Tibial nerve (tissue), 4 donors: ENCODE measurements at regions not wholly inside any gene's neighbourhood (a gene's known extent, or its start where the extent isn't known, plus 50 kb on each side); places are given as distances from the start of the nearest gene placed in this dataset.

Experiments used
- EP300 ChIP-seq, 2 donors: sonication (generic); formaldehyde crosslinking; IDR thresholded peaks; one replicate each; pipeline ENCODE4 v1.6.1; 2017; ENCODE audit warnings: antibody characterized with exemption in 2 of 2, mild to moderate bottlenecking in 1 of 2
- POLR2A ChIP-seq, 2 donors: fragments of 450-650 bp; IDR thresholded peaks; one replicate each; pipeline ENCODE4 v1.6.1; 2017; ENCODE audit warnings: antibody characterized with exemption in 2 of 2, mild to moderate bottlenecking in 2 of 2, moderate library complexity in 2 of 2
- TF ChIP-seq, protein P1 (sequence below), 5 experiments: fragments of 200-600 bp in 3 of 5; fragments of 450-650 bp in 2 of 5; sonication (generic) in 3 of 5; IDR thresholded peaks; one replicate each; pipeline ENCODE4 v1.5.1; 2016 to 2019; ENCODE audit warnings: antibody characterized with exemption in 5 of 5, mild to moderate bottlenecking in 3 of 5, moderate library complexity in 2 of 5

DNA sequence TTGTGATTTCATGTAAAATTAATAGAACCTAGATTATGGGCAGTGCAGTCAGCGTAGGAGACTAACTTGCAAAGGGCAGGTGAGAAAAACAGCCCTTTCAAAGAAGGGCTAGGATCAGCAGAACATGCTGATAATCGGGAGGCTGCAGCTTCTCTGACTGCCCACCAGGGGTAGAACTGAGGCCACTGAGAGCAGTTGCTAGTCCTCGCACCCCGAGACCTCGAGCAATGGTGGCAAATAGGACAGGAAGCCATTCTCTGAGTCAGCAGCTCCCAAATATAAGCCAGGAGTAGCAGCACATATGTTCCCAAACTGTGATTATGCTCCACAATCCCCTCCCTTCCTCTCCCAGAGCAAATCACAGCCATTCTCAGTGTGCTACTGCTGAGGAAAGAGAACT lies 186.5 kb downstream of the MSL3 start:
- TF ChIP-seq, protein P1, sequence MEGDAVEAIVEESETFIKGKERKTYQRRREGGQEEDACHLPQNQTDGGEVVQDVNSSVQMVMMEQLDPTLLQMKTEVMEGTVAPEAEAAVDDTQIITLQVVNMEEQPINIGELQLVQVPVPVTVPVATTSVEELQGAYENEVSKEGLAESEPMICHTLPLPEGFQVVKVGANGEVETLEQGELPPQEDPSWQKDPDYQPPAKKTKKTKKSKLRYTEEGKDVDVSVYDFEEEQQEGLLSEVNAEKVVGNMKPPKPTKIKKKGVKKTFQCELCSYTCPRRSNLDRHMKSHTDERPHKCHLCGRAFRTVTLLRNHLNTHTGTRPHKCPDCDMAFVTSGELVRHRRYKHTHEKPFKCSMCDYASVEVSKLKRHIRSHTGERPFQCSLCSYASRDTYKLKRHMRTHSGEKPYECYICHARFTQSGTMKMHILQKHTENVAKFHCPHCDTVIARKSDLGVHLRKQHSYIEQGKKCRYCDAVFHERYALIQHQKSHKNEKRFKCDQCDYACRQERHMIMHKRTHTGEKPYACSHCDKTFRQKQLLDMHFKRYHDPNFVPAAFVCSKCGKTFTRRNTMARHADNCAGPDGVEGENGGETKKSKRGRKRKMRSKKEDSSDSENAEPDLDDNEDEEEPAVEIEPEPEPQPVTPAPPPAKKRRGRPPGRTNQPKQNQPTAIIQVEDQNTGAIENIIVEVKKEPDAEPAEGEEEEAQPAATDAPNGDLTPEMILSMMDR (IDR thresholded peaks at IDR 0.05): peak in 2 of 5 experiments; percentile 9 to 35
- no peak for TF ChIP-seq POLR2A (IDR thresholded peaks at IDR 0.05)
- TF ChIP-seq EP300 (IDR thresholded peaks at IDR 0.05): no peak
